ENCODE measurements at regions not wholly inside any gene's neighbourhood (a gene's known extent, or its start where the extent isn't known, plus 50 kb on each side); places are given as distances from the start of the nearest gene placed in this dataset.
A peak's percentile ranks its signal among the peaks of the same experiment; 100 is the strongest.

DNA sequence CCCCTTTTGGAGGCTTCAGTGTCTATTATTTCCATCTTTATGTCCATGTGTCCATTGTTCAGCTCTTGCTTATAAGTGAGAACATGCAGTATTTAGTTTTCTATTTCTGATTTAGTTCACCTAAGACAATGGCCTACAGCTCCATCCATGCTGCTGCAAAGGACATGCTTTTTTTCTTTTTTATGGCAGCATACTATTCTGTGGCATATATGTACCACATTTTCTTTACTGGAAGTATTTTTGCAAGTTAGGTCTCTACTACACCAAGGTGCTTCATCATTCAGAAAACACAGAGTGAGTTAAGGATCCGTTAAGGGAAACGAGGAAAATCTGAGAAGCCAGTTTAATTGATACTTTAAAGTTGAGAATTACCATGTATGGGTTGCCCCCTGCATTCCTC lies 297.2 kb downstream of the CDCA7 start:
- DNase-seq: no peak

DNA sequence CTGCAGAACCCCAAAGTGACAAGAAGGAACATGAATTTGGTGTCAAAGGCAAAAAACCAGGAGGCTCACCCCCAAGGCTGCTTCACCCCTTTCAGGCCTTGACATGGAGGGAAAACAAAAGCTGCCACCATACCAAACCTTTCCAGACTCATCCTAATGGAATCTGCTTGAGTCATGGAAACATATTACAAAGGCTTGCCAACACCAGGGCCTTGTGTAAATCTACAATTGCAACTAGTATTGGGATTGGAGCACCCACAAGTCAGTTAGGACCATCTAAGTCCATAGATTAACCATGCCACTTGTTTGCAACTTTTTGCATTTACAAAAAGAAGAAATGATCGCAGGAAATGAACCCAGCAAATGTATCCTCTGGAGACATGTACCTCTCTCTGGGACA lies 297.6 kb downstream of the CDCA7 start:
- peak; percentile 91 for DNase-seq

DNA sequence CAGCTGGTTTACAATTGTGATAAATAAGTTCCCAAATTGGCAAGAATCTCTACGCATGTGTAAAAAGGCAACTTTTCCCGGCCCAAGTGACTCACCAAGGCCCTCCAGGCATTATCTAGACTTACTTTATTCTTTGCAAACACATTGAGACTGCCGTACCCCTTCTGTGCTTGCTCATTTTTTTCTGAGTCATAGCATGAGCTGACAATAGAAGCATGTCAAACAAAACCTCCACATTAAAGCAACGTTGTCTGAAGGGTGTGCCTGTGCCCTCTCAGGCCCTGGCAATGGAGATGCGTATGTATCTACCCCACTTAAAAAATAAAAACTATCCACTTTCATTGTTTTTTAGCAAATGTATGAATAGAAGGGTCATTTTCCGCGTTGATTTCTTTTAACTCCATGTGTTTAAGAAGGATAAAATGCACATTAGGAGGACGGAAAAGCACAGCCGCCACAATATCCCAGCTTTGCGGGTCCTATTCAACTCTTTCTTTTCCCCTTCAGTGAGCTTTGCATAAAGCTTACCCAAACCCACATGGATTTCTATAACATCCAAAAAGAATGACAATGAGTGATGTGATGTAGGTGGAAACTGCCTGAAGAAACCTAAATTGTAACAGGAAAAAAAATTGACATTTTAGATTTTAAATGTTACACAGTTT lies 298.2 kb downstream of the CDCA7 start:
- peak; percentile 98 for DNase-seq

DNA sequence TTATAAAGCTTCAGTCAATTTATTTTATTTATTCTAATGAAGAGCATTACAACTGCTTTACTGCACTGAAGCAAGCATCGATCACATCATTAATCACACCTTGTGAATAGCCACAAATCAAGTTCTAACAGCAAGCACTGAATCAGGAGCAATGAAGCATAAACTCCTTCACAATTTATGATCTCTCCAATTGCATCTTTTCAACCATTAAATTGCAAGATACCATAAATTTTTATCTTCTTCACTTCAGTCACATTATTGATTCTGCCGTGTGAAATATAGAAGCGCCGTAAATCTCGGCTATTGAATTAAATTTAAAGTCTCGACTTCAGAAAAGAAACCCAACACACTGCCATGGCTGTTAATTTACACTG lies 298.7 kb downstream of the CDCA7 start:
- DNase-seq: no peak

DNA sequence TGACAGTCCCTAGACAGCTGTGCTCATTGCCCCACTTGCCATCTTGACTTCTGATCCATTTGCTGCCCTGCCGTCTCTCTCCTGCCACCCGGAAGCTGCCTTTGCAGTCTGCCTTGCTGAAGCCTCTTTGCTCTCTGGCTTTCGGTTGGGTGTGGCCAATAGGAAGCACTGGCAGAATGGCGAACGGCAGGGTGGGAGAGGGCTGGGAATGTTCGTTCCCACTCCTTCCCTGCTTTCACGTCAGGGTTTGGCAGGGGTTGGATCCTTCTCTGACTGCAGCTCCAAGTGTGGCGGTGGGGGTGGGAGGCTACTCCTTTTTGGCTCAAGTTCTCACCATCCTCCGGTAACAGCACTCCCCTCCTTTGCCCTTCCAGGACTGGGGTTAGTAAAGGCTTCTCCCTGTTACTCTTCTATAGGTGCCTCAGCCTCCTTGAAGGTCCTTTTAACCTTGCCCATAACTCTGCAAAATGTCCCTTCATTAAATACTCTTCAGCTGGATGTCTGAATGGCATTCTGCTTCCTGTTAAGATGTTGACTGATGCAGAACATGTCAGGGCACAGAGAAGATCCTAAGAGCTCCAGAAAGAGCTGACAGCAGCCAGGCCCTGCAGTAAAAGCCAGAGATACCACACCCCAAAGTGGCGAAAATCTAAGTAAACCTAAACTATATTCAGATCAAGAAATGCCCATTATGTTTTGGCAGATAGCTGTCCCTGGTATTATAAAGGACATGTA lies 299.7 kb downstream of the CDCA7 start:
- no peak for DNase-seq

DNA sequence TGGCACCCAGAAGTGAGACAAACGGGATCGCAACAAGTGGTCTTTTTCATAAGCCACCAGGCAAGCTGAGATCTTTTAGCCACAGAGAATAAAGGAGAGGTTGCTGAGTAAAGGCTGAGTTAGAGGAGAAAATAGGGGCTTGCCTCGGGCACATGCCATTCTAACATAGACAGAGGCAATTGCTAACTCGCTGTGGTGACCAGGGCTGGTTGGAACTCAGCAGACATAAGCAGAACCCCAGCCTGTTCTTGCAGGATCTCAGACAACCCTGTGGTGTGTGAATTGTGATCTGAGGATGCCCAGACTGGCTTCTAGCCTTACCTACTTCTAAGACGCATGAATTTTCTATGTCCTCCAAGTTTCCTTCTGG lies 300.2 kb downstream of the CDCA7 start:
- DNase-seq: peak; percentile 53

DNA sequence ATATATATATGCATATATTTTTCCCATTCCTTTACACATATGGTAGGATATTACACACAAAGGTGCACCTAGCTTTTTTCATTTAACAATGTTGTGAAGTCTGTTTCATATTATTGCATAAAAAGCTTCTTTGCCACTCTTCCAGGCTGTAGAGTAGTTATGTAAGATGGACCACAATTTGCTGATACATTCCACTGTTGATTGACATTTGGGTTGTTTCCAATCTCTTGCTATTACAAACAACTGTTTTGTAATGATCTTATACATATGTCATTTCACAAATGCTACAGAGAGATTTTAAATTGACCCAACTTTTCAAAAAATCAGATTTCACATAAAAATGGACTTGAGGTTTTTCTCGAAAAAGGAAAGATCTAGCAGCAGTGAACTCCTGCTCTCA lies 301.4 kb downstream of the CDCA7 start:
- no peak for DNase-seq

DNA sequence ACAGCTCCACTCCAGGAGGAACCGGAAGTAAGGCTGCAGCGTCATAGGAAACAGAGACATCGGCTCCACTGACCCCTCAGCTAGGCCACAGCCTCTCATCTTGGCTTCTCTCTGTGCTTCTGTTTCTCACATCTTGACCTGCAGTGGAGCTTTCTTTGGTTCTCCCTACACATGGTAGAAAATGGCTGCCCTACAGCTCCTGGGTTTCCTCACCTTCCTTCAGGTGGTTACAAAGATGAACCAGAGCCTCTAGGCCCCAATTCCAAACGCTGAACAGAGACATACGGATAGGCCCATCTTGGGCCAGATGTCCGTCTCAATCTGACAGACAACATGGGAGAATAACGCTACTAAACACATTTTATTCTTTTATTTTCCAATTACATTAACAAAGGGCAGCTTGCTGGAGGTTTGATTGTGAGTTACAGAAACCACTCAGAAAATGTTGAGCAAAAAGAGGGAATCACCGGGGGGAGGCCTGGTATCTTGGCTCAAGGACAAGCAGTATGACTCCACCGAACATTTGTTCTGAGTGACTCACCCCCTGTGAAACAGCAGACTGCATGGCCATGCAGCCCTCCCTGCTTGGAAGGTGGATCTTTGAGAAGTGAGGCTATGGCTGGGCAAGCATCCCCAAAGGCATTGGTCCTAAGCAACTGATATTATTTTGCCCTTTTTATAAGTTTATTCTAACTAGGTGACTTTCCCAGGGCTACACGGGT lies 303.5 kb downstream of the CDCA7 start:
- DNase-seq: peak; percentile 94

DNA sequence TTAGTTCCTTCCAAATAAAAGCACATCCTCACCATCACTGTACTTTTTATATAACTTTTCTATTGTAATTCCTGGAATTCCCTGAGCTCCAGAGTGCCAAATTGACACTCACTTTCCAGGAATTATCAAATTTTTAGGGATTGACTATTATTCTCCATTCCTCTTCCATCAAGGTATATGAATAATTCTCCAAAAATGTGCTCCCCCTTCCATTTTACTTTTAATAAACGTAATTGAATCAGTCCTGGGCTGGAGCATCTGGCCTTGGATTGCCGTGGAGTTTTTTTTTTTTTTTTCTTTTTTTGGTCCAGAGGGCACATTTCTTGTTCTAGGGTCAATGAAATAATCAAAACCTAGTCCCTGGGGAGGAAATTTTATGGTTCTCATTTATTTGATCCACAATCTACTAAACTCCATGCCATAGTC lies 304.3 kb downstream of the CDCA7 start:
- DNase-seq: peak; percentile 80

DNA sequence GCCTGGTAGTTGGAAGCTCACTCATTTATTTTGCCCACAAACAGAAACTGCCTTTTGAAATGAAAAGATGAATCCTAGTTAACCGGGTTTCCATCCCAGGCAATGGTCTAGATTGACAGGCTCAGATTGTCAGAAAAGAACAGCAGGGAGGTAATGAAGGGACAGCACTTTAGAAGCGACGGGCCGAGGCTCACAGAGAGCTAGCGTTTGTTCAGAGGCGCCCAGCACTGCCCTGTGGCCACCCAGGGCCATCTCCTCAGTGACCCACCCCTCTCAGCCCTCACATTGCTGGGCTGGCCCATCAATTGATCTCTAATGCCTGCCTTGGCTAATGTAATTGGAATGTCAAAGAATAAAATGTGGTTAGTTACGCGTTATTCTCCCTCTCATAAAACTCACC lies 304.8 kb downstream of the CDCA7 start:
- peak; percentile 42 for DNase-seq

DNA sequence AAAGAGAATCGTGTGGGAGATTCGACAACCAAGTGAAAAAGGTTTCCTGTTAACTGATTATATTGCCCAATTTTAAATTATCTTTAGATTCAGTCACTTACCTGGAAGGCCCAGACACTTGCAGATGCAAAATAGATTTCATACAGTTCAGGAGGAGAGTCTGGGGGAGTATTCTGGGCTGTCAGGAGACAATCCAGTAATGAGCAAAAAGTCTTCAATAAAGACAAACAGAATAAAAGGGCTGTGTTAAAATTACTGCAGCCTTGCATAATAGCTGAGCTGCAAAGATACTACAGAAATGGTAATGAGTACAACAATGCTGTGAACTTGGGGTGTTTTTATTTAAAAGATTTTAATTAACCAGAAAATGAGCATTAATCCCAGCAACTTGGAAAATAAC lies 303.6 kb downstream of the SP3 start:
- no peak for DNase-seq

DNA sequence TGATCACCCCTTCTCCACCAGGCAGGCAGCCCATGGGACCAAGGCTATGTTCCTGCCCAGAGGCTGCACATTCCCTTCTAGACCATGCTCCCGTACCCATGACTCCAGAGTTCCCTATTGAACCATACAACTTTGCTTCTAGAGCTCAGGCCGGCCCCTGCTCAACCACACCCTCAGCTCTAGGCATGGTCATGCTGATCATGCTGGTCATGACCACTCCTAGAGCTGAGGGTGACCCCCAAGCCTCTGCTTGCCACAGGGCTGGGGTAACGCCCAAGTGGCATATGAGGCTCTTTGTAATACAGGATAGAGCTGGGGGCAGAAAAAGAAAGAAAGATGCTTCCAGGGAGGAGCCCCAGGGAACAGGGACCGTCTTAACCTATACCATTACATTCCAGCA lies 301.8 kb downstream of the SP3 start:
- no peak for DNase-seq

DNA sequence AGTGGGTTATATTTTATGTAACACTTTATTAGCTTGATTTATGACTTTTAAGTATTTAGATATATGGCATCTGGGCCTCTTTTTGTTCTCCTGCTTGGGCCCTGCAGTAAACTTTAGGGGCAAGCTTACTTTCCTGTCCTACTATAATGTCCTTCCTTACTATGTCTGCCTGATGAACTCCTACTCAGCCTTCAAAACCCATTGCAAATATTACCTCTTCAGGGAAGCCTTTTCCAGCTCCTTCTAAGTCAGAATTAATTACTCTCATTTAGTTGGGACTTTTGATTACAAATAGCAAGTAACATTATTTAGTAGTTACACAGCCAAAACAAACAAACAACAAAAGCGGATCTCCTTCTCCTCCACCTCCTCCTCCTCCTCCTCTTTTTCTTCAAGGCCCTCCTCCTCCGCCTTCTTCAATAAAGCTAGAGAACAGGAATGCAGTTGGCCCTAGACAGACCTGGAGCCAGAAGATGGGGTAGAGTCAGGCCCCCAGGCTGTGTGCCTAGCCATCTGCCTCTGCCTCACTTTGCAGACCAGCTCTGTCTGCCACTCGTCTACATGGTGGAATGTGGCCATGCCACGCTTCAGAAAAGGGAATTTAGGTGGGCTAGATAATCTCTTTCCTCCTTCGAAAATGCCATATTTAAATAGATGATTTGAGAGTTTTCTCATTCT lies 301.2 kb downstream of the SP3 start:
- no peak for DNase-seq

DNA sequence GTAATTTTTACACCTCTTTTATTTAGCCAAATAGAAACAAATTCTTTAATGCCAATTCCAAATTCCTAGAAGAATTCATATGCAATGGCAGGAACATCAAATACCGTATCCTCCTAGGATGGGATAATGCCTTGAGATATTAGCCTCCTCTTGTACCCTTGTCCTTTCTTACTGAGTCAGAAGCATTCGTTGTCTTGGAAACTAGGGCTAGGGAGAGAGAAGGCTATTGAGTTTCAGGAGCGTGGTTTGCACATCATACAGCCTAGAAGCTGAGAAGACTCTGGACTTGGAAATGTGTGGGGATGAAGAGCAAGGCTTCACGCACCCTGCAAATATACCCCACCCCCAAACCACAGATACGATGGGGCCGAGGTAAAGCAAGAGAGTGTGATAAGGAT lies 300.7 kb downstream of the SP3 start:
- DNase-seq: no peak

DNA sequence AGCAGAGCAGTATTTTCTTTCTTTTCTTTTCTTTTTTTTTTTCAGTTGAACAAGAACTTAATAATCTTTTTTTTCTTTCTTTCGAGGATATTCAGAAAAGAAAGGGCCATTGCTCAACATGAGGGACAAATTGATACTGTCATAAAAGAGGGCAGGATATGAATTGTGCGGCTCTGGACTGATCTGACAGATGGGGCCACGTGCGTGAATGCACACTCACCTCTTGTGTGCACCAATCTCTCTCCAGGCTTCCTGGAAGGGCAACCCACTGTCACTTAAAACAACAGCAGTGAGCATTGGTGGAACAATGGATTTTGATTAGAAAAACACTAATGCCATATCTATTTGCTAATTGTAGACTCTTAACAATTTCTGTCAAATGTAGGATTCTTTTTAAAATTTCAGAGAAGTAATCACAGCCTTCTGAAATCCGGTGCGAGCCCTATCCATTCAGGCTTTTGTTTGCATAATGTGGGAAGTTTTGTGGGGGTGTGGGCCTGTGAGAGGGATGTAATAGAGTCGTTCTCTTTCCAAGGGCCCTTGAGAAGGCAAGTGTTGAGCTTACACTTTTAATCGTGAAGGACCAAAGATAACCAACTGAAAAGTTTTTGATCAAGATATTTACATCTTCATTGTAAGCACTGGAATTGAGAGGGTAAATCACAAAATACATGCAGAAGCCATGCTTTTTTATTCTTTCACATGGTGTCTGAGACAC lies 298.8 kb downstream of the SP3 start:
- DNase-seq: no peak

DNA sequence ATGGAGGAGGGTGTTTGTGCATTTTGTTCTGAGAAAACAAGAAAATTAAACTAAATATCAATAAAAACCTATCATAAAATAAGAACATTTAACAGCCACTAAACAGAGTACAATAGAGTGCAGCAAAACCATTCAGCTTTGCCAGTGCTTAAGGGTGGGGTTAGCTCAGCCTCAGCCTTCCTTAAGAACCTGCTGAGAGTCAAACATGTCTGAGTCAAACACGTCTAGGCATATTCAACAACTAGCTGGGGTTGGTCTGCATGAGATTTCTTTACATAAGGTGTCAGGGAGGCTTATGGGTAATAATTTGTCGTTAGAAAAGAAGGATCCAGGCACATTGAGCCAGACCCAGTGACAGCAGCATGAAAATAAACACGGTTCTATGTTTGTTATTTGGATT lies 298.2 kb downstream of the SP3 start:
- no peak for DNase-seq

DNA sequence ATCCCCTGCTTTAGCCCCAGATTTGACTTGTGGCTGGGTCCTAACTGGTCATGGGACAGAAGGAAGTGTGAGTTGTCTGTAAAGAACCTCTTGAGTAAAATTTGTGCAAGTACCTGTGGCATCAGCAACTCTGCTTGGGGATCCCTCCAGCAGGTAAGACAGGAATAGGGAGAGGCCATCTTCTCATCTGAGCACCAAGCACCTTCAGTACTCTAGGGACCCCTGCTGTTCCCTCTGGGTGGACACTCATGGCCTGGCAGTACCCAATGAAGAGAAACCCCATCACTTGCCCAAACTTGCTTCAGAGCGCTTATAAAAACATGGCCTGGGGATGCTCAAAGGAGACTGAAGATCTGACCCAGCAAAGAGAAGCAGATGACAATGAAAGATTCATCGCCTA lies 297.8 kb downstream of the SP3 start:
- no peak for DNase-seq

DNA sequence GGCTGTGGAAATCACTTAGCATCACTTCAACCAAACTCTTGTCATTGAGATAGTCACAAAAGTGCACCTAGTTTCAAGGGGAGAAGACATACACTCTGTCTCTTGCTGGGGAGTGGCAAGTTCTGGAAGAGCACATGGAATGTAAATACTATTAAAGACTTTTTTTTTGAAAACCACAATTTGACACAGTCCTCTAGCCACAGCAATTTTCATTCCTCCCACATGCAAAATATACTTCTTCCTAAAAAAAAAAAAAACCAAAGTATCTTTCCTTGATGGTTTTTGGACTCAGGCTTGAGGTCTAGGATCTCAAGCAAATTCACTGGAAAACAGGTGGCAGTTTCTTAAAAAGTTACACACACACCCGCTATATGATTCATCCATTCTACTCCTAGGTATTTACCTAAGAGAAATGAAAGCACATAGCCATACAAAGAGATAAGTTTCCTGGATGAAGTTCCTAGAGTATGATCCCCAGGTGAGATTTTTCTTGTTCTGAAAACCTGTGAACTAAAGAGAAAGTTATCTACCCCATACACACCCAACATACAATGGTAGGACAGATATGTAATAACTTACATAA lies 295.8 kb downstream of the SP3 start:
- DNase-seq: no peak

DNA sequence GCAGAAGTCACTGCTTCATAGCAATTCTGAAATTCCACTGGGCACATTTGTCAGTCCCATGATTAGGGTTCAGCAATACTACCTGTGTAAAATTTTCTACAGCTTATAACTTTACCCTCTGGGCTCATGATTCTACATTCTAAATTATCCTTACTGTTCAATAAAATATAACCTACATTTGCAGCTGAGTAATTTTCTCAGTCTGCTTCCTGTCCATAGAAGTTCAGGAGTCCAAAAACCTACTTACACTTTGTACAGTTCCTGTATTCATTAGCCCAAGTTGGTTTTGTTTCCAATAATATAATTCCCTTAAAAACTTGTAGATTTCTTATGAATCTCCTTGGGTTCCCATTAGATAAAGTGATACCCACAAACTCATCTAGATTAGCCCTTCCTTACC lies 295.3 kb downstream of the SP3 start:
- no peak for DNase-seq

DNA sequence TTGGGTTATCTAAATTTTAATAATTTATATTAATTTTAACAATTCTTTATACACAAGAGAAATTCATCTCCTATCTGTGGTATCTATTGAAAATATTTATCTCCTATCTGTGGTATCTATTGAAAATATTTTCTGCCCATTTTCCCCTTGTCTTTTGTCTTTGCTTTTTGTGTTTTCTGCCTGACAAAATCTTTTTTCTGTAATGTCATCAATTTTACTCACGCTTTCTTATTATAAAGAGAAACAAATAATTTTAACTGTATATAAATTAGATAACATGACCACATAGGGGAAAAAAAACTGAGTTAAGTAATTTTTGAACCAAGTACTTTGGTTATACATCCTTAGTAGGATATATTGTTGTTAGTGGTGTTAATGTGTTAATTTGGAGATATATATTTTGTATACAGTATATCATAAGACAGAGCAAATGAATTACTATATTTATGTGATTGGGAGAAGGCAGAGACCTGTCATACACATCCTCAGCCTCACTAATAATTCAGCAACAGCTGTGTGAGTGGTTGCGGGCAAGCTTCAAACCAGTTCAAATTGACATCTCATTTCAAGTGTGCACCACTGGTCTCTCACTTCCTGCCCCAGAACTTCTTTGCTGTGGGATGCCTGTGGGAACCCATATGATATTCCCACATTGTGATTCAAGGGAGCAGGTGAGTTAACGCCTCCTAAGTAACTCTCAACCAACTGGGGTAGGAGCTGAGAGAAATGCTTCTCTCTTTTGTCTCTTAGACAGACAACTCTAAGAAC lies 292.4 kb downstream of the SP3 start:
- DNase-seq: no peak

DNA sequence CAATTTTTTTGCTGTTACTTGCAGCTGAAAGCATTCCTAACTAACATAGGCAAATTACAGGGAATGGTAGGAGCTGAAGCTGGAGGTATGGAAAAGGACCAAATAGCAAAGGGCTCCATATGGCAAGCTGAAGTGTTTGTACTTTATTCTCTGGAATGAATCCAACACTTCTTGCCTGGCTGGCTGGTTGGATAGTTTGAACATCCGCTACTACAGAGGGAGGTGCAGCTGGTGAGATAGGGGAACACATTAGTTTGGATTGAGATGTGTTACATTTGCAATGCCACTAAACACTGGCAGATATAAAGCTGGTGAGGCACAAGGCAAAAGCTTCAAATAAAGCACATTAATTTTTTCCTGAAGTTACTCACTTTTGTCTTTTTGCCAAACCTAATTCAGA lies 291.5 kb downstream of the SP3 start:
- no peak for DNase-seq

DNA sequence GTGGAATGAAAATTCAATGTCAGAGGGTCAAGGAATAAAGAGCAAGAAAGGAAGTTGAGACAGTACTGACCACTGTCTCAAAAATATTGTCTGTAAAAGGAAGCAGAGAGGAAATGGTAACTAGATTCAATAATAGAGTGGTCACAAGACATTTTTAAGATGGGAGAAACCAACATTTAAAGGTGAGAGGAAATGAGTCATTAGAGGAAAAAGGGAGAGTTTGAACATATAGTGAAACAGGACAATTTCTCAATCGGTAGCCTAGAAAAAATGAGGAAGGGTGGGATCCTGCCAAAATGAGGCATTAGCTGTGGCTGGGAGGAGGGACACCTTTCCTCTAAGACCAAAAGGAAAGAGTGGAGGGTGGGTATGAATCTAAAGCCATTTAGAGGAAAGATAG lies 288.5 kb downstream of the SP3 start:
- no peak for DNase-seq

All from EL (cell line).